ENCODE measurements at regions not wholly inside any gene's neighbourhood (a gene's known extent, or its start where the extent isn't known, plus 50 kb on each side); places are given as distances from the start of the nearest gene placed in this dataset.
"Not testable (repeated sequence)": the region's sequence is repeated elsewhere in the genome, so short reads cannot be mapped to it uniquely, and the experiment has no call there.

DNA sequence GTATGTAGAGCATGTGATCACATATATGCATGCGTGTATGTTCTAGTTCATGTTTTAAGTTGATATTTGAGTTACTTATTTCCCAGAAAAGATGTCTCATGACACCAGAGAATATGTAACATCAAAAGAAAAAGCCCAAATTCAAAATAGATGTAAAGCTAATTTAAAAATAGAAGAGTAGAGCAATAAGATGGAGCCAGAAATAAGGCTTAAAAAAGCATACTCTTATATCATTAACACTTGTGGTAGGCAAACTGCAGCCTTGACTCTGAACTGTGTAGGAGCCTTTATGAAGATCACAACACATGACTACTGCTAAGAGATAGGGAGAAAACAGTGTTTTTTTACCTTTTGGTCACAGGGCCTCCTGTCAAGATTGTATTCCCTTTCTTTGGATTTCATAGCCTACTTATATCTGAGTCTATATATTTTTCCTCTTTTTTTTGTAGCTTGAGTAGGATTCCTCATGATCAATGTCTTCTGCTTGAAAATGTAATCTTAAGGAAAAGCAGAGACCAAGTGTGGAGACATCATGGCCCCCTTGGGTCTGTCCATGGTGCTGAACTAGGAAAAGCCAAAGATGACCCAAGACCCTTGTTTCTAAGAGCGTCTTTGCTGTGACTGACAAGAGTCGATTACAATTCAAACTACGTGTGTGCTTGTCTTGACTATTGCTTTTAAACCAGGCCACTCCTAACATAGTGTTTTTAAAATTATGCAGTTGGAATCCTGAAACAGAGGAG is 390.4 kb downstream of the SHISA9 start:
- DNase-seq: no peak

DNA sequence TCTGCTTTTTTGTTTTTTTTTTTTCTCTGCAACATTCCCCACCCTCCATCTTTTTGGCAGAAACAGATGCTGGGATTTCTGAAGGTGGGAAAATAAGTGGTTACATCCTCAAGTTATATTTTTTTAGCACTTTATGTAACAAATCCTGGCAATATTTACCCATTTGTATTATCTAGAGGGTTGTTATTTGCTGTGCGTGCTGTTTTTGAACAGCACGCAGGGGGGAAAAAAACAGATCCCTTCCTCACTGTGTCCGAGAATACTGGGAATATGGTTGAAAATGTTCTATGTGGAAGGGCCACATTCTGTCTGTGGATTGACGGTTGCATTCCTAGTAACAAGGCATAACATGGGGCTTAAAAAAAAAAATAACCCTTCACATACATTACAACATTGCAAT is 394.8 kb downstream of the SHISA9 start:
- DNase-seq: no peak

DNA sequence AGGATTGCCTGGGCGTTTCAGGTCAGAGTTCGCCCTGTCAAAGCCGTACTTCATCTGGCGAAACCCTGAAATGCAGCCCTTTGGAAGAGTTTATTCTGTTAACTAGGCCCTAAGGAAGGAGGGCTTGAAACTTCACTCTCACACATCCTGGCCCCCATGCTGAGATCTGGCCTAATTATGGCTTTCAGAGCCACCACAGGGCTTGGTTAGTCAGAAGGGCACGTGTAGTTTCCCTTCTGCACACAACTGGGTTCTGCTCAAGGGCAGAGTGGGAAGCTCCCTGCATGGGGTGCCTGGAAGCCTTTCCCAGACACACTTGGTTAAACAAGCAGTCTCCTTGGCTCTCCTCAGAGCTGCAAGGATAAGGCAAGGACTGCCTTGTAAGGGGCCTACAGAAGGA is 397.3 kb downstream of the SHISA9 start:
- no peak for DNase-seq

DNA sequence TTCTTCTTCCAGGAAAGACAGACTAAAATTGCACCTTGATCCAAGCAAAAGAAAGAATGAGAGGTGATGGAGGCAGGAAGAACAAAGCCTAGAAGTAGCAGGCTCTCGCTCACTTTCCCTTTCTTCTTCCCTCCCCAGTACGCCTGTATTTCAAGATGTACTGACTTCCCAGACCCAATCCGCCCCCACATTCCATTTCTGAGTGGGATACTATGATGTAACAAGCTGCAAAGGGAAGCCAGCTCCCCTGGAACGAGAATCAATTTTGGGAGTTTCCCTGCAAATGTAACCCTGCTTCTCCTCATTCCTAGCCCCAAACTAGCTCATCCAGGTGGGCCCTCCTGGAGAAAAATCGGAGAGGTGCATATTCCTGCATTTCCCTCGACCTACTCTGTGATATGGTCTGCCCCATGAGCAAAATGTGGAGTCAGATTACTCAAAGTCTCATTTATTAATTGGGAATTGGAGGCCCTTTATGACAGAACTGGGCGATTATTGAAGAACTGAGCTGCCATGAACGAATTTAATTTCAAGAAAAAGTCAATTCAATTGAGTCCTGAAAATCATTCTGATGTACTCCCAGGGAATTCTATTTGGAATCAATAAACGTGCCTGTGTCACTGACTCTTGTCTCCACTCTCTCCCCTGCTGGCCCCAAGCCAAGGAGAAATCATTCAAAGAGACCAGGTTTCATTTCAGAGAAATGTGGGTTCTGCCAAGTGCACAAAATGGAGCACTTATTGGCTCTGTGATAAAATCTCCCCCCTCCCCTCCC is 398.9 kb downstream of the SHISA9 start:
- no peak for DNase-seq

DNA sequence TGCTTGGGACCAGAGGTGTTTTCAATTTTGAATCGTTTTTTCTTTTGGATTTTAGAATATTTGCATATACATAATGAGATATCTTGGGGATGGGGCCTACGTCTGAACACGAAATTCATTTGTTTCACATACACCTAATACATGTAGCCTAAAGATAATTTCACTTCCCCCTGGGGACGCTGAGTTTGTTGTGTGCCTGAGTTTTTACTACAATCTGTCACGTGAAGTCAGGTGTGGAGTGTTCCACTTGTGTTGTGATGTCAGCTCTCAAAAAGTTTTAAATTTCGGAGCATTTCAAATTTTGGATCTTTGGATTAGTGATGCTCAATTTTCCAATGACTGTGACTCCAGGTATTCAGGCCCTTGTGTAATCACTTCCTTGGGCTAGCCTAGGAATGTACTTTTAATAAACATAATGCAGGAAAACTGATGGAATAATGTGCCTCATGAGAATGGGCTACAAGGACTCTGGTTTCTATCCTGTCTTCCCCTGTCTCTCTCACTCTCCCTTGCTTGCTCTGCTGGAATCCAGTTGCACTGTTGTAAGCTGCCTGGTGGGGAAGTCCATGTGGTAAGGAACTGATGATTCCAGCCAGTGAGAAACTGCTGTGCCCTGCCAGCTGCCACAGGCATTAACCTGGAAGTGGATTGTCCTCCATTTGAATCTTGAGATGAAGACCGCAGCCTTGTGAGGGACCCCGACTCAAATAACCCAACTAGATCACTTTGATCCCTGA is 403.8 kb downstream of the SHISA9 start:
- DNase-seq: no peak

DNA sequence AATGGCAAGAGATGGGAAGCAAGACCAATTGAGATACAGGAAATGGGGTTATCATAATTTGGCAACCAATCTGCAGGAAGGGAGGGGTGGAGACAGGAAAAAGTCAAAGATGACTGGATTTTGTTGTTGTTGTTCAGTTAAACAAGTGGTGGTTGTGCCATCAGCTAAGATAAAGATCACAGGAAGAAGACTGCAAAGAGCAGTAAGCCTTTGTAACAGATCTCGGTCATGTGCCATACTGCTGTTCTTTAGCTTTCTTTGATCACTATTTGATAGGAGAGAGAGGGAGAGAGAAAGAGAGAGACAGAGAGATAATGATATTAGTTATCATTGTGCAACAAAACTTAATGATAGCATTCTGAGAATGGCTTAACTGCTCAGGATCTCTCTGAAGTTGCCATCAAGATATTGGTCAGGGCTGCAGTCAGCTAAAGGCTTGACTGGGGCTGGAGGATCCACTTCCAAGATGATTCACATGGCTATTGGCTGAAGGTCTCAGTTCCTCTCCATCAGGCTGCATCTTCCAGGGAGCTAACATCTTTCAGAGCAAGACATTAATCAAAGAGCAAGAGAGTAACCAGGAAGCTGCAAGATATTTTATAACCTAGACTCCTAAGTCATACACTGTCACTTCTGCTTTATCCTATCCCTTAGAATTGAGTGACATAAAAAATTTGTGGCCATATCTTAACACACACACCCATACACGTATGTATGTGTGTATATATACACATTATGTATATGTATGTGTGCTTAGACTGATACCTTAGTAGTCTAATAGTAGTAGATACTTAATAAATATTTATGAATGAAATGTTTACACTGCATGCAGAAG is 405.0 kb downstream of the SHISA9 start:
- no peak for DNase-seq

DNA sequence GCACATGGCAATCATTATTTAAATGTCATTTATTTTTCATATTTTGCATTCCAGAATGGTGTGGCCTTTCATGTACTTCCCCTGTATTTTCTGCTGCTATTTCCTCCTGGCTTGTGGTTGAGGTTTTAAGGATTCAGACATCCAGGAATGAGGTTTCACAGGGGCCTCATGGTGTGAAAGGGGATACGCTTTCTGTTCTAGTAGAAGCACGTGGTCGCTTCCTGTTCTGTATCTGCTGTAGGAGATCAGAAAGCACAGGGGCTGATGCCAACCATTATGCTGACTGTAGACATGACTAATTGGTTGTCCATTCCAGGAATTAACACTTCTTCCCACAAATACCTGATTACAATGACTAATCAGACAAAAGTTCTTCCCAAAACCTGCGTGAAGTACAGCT is 405.9 kb downstream of the SHISA9 start:
- no peak for DNase-seq

DNA sequence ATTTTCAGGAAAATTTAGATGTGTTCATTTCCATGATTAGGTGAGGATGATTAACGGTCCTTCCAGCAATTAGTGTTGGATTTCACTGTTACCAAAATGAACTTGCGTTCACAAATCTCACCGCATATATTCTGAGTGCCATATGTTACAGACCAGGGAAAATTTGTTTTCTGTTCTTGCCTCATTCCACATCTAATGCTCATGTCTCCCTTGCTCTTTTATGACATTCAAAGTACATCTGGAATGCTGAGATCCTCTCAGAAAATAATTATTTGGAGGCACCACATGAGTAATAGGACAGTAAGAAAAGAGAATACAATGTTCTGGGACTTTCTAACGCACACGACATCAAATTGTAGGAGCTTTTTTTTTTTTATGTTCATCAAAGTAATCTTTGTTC is 406.5 kb downstream of the SHISA9 start:
- no peak for DNase-seq

DNA sequence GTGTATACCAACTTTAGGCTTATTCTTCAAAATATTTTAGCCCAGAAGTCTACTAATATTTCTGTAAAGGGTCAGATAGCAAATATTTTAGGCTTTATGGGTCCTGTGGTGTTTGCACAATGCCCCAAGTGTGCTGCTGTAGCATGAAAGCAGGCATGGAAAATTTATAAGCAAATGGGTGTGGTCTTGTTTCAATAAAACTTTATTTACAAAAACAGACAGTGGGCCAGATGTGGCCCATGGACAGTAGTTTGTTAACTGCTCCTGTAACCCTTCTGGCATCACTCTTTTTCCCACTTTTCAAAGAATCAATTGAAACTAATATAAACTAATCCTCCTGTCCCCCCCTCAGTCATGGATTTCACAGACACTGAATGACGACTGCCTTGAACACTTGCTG is 410.7 kb downstream of the SHISA9 start:
- DNase-seq: no peak

DNA sequence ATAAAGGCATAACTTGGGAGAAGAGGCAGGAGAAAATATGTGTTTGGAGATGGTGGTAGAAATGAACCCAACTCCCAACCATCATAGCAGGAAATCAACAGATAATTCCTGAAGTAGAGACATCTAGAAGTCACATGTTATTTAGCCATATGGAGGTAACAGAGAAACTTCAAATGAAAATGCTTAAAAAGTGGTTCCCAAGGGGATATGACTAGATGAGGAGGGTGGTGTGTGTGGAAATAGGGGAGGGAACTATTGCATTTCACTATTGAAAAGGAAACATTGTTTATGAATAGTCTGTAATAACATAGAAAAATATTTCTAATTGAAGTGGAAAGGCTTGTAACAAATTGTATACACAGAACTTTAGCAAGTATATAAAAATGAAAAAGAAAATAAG is 412.0 kb downstream of the SHISA9 start:
- DNase-seq: no peak

DNA sequence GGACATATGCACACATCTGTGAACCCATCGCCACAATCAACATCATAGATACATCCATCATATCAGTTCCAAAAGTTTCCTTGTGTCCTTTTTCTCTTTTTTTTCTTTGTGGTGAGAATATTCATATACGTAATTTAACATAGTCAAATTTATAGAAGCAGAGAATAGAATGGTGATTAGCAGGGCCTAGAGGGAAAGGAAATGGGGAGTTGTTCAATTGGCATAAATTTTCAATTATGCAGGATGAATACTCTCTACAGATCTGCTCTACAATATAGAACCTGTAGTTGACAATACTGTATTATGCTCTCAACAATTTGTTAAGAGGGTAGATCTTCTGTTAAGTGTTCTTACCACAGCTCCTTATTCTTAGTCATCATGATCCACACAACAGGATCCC is 413.2 kb downstream of the SHISA9 start:
- no peak for DNase-seq

DNA sequence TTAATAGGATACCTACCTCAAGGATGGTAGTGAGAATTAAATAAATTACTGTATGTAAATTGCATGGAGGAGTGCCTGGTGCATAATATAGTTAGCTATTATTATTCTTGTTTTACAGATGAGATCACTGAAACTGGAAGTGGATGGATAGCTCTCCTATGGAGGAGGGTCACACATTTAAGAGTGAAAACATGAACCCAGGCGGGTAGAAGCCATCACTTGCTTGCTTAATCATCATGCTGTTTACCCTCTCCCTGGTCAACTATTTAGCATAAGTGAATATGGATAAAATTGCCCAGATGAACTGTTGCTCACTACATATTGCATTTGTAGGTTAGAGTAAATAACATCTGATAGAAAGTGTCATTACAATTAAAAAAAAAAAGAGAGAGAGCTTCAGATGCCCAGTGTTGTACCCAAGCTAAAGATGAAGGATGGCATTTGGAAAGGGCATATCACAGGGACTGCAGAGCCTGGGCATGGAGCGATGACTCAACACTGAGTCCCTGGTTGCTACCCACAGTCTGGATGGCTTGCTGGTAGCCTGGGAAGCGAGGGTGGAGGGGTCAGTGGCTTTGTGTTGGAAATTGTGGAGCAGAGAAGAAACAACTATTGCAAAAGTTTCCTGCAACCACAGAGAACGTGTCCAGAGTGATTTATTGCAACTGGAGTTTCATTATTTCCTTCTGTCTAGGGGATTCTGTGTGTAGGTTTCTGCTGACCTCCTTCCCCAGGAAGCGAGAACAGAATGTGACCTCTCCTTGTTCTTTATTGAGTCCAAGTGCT is 414.4 kb downstream of the SHISA9 start:
- no peak for DNase-seq

DNA sequence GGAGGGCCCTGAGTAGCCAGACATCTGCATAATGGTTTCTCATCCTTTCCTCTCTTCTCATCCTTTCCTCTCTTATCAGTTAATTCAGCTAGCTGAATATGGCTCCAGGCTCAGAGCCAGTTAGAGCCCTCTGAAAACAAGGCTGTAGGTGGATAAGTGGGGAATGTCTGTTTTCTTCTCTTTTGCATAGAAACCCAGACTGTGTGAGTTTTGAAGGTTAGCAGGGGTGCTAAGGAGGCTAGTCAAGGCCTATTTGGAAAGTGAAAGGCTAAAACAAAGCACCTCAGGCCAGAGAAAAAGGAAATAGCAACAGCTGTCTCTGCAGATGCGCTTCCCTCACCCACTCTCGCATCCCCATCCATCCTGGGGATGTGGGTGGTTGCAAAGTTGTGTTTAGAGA is 420.9 kb downstream of the SHISA9 start:
- DNase-seq: no peak

DNA sequence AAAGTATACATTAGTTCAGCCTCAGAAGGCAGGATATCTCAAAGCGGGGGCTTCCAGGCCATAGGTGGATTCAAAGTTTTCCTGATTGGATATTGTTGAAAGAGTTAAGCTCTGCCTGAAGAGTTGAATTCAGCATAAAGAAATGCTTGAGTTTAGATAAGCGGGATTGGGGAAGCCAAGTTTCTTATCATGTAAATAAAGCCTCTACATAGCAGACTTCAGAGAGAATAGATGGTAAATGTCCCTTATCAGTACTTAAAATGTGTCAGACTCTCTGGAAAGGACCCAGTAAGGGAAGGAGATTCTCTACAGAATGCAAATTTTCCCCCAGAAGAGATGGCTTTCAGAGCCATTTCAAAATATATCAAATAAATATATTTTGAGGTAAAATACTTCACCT is 423.5 kb downstream of the SHISA9 start:
- no peak for DNase-seq

DNA sequence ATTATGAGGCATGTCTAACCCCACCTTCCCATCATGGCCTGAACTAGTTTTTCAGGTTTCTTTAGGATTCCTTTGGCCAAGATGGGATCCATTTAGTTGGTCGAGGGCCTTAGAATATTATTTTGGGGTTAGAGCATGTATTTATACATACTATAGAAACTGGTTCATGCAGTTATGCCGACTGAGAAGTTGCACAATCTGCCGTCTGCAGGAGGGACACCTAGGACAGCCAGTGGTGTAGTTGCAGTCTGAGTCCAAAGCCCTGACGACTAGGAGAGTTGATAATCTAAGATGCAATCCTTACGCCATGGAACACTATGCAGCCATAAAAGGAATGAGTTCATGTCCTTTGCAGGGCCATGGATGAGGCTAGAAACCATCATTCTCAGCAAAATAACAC is 424.0 kb downstream of the SHISA9 start:
- no peak for DNase-seq

DNA sequence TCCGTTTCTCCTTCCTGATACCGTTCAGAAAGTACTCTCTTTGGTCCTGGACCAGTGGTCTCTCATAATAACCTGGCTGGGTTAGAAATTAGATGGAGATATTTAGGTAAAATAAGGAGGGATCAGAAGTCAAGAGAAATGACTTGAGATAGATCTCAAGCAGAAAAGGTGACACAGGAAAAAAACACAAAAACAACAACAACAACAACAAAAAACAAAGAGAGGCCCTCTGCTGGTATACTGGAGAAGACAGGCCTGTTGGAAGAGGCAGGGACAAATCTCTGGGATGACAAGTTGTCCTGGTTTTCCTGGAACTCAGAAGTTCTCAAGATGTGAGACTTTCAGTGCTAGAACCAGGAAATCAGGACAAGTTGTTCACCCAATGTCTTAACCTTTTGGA is 430.5 kb downstream of the SHISA9 start:
- DNase-seq: no peak

DNA sequence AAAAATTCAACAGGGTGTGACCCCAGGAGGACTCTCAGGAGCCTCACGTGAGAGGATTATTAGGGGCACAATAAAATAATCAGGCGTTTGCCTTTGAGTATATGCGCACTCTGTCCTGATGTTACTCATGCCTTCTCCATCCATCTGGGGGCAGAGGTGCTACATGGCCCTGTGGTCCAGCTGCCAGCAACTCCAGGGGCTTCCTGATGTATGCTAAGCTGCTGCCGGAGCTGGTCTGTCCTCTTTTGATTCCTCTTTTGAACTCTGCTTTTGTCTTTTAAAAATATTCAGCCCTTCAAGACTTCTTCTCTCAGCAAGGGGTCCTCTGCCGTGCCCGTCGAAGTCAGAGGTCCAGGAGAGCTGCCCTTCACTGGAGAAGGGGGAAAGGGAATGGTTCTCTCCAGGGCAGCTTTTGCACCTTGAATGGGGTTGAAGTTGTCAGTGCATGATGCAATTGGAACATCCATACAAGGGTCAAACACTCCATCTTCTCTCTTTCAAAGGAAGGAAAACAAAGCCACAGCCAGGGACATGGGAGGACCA is 431.4 kb downstream of the SHISA9 start:
- DNase-seq: no peak

DNA sequence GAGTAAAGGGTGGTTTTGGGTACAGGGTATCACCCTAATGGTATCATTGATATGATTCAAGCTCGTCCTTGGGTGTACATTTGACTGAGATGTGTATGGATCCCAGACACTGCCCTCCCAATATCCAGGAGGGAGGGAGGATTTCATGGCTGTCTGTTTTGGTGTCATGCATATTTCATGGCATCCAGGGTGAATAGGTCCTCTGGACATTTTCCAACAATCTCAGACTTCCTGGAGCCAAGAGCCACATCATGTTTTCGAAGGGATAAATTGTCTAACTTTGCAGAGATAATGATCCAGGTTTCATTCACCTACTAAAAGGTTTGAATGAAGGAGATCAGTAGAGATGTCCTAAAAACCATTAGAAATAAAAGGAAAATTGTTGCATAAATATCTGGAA is 431.9 kb downstream of the SHISA9 start:
- no peak for DNase-seq

DNA sequence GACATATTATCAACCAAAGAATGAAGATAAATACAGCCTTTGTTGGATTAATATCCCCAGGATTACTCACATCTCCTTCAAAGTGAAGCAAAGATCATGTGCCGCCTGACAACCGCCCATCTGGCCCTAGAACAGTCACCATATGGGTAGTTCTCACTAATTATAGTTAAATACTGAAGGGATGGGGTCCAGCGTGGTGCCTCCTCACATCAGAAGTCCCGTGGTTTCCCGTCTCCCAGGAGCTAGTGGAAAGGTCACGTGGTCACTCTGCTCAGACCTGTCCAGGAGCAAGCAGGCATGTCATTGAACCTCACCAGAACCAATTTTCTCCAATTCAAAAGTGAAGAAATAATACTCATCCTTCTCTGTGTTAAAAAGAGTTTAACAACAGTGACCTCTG is 434.5 kb downstream of the SHISA9 start:
- no peak for DNase-seq

DNA sequence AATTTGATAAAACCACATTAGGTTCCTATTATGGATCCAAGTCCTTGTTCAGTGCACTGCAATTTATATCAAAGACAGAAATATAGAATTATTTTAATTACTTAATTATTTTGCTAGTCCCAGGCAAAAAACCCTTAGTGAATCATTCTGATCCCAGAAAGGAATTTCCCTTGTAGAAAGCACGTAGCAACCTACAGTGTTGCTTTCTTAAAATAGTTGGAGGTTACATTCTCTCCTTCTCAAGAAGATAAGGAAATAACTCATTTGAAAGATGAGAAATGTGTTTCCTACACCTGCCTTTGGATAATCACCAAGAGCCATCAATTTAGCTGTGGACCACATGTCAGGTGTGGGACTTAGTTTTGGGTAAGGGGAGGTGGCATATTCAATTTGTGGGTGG is 434.9 kb downstream of the SHISA9 start:
- no peak for DNase-seq

DNA sequence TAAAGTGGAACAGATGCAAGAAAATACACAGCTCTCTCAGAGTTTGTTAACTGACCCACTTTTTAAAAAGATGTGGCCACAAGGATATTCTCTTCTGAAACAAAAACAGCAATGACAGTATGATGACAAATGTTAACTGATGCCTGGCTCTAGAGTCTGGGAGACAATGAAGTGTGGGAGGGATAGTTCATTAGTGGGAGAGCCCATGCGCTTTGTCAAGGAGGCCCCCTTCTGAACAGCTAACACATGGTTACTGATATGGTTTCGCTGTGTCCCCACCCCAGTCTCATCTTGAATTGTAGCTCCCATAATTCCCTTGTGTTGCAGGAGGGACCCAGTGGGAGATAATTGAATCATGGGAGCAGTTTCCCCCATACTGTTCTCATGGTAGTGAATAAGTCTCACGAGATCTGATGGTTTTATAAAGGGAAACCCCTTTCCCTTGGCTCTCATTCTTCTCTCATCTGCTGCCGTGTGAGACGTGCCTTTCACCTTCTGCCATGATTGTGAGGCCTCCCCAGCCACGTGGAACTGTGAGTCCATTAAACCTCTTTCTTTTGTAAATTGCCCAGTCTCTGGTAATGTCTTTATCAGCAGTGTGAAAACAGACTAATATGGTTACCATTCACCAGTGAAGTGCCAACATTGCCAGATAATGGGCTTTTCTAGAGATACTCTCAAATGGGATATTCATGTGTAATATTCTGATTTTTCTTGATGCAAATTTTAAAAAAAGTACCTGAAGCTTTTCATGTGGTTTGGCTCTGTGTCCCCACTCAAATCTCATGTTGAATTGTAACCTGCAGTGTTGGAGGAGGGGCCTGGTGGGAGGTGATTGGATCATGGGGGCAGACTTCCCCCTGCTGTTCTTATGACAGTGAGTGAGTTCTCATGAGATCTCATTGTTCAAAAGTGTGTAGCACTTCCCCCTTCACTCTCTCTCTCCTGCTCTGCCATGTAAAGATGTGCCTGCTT is 435.8 kb downstream of the SHISA9 start:
- DNase-seq: not testable (repeated sequence)
